ENCODE measurements at regions not wholly inside any gene's neighbourhood (a gene's known extent, or its start where the extent isn't known, plus 50 kb on each side); places are given as distances from the start of the nearest gene placed in this dataset.

DNA sequence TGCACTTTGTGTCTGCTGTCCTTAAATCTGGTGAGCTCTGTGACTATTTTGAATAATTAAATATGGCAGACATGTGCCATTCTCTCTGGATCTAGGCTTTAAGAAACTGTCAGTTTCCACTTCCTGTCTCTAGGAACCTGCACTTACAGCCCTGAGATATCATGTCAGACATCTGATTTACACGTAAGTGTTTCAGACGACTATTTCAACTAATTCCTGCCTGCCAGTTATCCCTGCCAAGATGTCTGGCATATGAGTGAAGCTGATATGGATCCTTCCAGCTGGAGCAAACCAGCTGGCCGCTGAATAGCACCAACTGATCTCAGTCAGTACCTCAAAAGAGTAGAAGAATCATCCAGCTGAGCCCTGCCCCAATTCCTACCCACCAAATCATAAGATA lies 362.2 kb upstream of the SMIM30 start:
- TF ChIP-seq EP300 (IDR thresholded peaks at IDR 0.05) (no peak), CTCF (IDR thresholded peaks at IDR 0.05) (no peak)
